Left renal pelvis (tissue), 4 donors: ENCODE measurements at regions not wholly inside any gene's neighbourhood (a gene's known extent, or its start where the extent isn't known, plus 50 kb on each side); places are given as distances from the start of the nearest gene placed in this dataset.
"Not testable (repeated sequence)": the region's sequence is repeated elsewhere in the genome, so short reads cannot be mapped to it uniquely, and the experiment has no call there.

ENCODE experiments used
- DNase-seq, 4 donors: peaks; one replicate each; pipeline ENCODE4 v3.0.0-alpha.2; 2013; ENCODE audit warnings: low read depth in 4 of 4, low spot score in 3 of 4

DNA sequence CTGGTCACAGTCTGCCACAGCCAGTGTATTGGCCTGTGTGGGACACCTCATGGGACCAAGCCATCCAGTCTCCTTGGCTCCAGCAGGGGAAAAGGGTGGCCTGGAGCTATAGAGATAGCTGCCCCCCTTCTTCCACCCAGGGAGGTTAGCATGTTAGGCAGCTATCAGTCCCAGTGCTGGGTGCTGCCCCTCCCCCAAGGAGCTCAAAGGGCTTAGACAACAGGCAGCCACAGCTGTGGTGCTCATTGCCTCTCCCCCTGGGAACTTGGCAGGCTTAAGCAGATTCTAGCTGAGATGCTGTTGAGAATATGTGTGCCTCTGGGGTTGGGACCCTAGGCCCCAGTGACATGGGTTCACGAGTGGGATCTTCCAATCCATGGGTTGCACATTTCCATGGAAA is 226.0 kb upstream of the PTGER4 start:
- no peak for DNase-seq

GRCh38 chr5:40452874-40453624 is 226.7 kb upstream of the PTGER4 start:
- DNase-seq, result no peak

DNA sequence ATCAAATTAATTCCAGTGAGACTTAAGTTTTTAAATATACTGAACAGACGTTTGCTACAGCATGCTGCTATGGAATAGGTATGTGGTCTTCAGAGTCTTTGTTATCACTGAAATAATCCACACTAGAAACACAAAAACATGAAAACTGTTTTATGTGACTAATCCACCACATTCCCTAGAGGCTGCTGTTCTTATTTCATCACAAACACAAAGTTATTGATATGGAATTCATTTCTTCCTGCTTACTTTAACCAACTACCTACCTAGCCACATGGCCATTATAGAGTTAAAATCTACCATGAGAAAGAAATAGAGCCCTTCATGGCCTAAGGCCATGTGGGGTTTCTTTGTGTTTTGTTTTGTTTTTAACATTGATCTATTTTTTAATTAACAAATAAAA is 232.3 kb upstream of the PTGER4 start:
- DNase-seq, result no peak

GRCh38 chr5:40446910-40447309 is 232.8 kb upstream of the PTGER4 start:
- DNase-seq, result no peak

DNA sequence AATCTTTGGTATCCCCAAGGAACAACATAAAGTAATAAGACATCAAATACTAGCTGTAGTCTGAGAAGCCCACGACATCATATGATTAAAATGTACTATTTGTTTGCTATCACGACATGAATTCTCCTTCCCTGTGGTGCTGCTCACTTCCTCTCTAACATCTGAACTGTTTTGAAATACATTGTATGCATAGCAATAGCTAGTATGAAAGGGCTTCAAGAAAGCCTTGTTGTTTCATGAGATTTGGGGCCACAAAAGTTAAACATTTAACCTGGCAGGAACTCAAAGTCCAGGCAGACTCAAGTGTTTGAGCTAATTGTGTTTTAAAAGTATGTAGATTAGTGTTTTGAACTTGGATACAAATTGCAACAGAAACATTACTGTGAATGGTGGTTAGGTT is 237.4 kb upstream of the PTGER4 start:
- DNase-seq, result no peak

DNA sequence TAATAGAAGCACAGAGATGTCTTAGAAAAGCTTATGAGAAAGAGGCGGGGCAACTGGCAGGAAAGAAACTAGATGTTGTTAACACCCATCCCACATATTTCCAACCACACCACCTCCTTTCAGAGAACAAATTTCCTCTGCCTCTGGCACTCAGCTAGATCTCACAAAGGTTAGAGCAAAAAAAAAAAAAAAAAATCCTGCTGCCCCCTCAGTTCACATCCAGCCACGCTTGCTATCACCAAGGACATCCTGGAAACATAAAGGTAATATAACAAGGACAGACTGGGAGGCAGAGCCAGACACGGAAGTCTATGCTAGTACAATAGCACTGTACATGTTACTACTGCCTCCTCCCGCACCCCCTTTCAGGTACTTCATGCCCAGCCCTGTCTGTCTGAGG is 238.0 kb upstream of the PTGER4 start:
- DNase-seq, result no peak

DNA sequence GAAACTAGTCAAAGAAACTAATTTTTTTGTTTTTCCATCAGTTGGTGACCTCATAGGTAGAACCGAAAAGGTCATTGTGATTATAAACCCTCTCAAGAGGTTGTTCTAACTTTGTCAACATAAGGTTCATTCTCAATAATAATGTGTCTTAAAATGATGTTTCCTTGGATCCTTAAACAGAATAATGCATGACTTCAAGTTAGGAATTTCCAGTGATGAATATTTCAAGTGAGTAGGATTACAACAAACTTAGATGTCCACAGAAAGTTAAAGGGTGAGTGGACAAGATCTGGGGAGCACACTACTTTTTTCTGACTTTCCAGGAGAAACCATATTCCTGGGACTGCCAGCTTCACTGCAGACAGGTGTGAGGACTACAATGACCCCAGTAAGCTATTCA is 239.0 kb upstream of the PTGER4 start:
- DNase-seq, result no peak

DNA sequence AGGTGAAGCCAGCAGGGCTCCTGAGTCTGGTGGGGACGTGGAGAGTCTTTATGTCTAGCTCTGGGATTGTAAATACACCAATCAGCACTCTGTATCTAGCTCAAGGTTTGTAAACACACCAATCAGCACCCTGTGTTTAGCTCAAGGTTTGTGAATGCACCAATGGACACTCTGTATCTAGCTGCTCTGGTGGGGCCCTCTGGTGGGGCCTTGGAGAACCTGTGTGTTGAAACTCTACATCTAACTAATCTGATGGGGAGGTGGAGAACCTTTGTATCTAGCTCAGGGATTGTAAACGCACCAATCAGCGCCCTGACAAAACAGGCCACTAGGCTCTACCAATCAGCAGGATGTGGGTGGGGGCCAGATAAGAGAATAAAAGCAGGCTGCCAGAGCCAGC is 240.6 kb upstream of the PTGER4 start:
- not testable (repeated sequence) for DNase-seq

DNA sequence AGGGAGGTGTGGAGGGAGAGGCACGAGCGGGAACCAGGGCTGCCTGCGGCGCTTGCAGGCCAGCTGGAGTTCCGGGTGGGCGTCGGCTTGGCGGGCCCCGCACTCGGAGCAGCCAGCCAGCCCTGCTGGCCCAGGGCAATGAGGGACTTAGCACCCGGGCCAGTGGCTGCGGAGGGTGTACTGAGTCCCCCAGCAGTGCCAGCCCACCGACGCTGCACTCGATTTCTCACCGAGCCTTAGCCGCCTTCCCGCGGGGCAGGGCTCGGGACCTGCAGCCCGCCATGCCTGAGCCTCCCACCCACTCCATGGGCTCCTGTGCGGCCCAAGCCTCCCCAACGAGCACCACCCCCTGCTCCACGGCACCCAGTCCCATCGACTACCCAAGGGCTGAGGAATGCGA is 241.1 kb upstream of the PTGER4 start:
- not testable (repeated sequence) for DNase-seq

- no peak for DNase-seq
Measured at GRCh38 chr5:40437452-40437861, 242.3 kb upstream of the PTGER4 start.

GRCh38 chr5:40436535-40437237 is 243.0 kb upstream of the PTGER4 start:
- DNase-seq, result no peak

GRCh38 chr5:40435706-40436105 is 244.0 kb upstream of the PTGER4 start:
- DNase-seq, result not testable (repeated sequence)

DNA sequence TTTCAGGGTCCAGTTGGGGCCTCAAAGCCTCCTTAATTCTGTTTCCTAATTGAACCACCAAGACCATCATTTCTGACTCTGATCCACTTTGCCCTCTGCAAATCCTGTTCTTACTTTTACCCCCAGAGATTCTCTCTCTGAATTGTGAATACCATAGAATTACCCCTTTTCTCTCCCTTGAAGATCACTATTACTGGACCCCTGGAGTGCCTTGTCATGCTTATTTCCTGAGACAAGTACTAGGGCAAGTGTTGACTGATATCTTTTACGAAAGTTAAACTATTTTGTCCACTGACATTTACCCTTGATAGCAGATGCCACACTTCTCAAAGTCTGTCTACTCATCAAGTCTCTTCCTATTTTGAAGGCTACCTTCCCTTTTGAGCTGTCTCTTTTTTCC is 246.9 kb upstream of the PTGER4 start:
- no peak for DNase-seq

DNA sequence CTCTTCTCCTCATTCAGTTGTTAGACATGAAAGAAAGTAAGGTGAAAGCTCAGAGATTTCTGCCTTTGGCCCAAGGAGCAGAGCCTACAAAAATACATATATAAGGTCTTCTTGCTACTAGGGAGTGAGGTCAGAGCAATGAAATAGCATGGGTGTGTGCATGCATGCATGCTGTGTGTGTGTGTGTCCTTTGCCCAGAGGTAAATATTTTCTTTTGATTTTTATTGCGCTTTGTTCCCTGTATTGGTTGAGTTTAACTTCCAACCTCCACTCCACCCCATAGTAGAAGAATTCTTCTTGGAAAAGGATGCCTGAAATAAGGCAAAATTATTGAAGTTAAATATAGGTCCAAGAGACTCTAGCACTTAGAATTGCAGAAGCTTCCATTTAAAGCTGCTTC is 248.0 kb upstream of the PTGER4 start:
- no peak for DNase-seq

- DNase-seq, result no peak
Measured at GRCh38 chr5:40430101-40430710, 249.5 kb upstream of the PTGER4 start.

DNA sequence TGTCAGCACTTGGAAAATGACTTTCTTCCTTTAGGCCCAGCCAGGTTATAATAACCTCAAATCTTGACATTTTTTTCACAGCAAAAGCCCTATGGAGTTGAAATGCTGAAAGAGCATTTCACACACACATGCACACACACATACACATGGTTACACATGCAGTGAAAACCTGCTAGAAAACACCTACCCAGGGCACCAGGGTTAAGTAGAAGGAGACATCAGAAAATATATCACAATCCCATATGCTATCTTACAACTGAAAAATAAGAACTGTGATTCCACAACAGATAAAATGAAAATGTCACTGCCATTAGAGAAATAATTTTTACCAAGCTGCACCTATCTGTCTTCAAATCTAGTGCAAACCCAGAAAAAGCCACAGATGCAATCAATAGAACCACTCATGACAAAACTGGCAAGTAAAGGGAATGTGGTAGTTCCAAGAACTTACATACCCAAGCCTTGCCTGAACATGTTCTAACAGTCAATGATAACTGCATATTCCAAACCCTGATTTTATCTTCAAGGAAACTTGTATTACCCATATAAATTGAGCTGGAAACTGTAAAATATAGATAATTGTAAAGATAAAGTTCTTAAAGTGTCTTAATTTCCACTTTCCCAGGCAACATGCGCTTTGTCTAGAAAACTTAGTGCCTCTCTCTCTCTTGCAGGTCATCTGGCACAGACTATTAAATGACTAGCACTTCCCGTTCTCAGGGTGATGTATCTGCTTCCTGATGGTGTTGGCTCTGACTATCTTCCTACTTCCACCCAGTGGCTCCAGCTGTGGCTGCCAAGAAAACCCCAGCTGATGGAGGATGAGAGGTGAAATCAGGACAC is 250.2 kb upstream of the PTGER4 start:
- no peak for DNase-seq

GRCh38 chr5:40428815-40429214 is 250.9 kb upstream of the PTGER4 start:
- no peak for DNase-seq

GRCh38 chr5:40428126-40428525 is 251.6 kb upstream of the PTGER4 start:
- no peak for DNase-seq

GRCh38 chr5:40417046-40417810 is 262.5 kb upstream of the PTGER4 start:
- not testable (repeated sequence) for DNase-seq

- no peak for DNase-seq
Measured at GRCh38 chr5:40416588-40416987, 263.1 kb upstream of the PTGER4 start.
